WERI-Rb-1 (cell line): ENCODE measurements at regions not wholly inside any gene's neighbourhood (a gene's known extent, or its start where the extent isn't known, plus 50 kb on each side); places are given as distances from the start of the nearest gene placed in this dataset.

Experiments
- DNase-seq: peaks from one replicate; pipeline ENCODE4 v3.0.0-alpha.2; 2020
- H3K27ac ChIP-seq: fragments of 250-450 bp; sonication (Bioruptor Pico); 2 replicates; pipeline ENCODE4 v1.5.1; 2020; ENCODE audit warnings: mild to moderate bottlenecking, moderate library complexity
- H3K27me3 ChIP-seq: fragments of 250-450 bp; sonication (Bioruptor Pico); 2 replicates; pipeline ENCODE4 v1.5.1; 2021; ENCODE audit warnings: mild to moderate bottlenecking, low read depth, moderate library complexity; ENCODE audit not compliant: insufficient read depth, severe bottlenecking
- H3K36me3 ChIP-seq: fragments of 250-450 bp; sonication (Bioruptor Pico); 2 replicates; pipeline ENCODE4 v1.5.1; 2020; ENCODE audit warnings: mild to moderate bottlenecking, moderate library complexity
- H3K4me3 ChIP-seq: 2 replicates; pipeline ENCODE4 v1.5.1; 2011; ENCODE audit warnings: low read depth, mild to moderate bottlenecking, control low read depth, low read length
- H3K9me3 ChIP-seq: fragments of 250-450 bp; sonication (Bioruptor Pico); 2 replicates; pipeline ENCODE4 v1.5.1; 2021; ENCODE audit warnings: mild to moderate bottlenecking, moderate library complexity; ENCODE audit not compliant: severe bottlenecking
- CTCF ChIP-seq: IDR thresholded peaks from 2 replicates; pipeline ENCODE4 v1.5.1; 2011; ENCODE audit warnings: low read depth, mild to moderate bottlenecking, control low read depth, inconsistent platforms, low read length

GRCh38 chr6:99833034-99833433 is 161.0 kb downstream of the MCHR2 start:
- Histone ChIP-seq H3K27ac (no peak overlapping the region), H3K9me3 (no peaks in the 10 kb centered on the region), H3K4me3 (no peak overlapping the region), H3K36me3 (no peaks in the 10 kb centered on the region), H3K27me3 (no peaks in the 10 kb centered on the region)
- TF ChIP-seq CTCF, result no peak
- no peak for DNase-seq

- Histone ChIP-seq H3K9me3 (no peaks in the 10 kb centered on the region), H3K36me3 (no peaks in the 10 kb centered on the region), H3K4me3 (no peak overlapping the region), H3K27me3 (no peaks in the 10 kb centered on the region), H3K27ac (no peak overlapping the region)
- DNase-seq, result no peak
- TF ChIP-seq CTCF, result no peak
Observed at GRCh38 chr6:99836471-99836870, 157.6 kb downstream of the MCHR2 start.

GRCh38 chr6:99838607-99839006 is 155.4 kb downstream of the MCHR2 start:
- DNase-seq, result no peak
- Histone ChIP-seq H3K4me3 (no peak overlapping the region), H3K27ac (no peak overlapping the region), H3K9me3 (no peaks in the 10 kb centered on the region), H3K36me3 (no peaks in the 10 kb centered on the region), H3K27me3 (no peaks in the 10 kb centered on the region)
- no peak for TF ChIP-seq CTCF

- no peak for DNase-seq
- TF ChIP-seq CTCF, result no peak
- no peaks in the 10 kb centered on the region for H3K27me3 ChIP-seq
- H3K27ac ChIP-seq, result no peak overlapping the region
- H3K4me3 ChIP-seq, result no peak overlapping the region
- H3K9me3 ChIP-seq, result no peaks in the 10 kb centered on the region
- H3K36me3 ChIP-seq, result no peaks in the 10 kb centered on the region
Observed at GRCh38 chr6:99841297-99841696, 152.7 kb downstream of the MCHR2 start.

GRCh38 chr6:99846006-99846405 is 148.0 kb downstream of the MCHR2 start:
- Histone ChIP-seq H3K27ac (no peak overlapping the region), H3K36me3 (no peaks in the 10 kb centered on the region), H3K27me3 (no peaks in the 10 kb centered on the region), H3K9me3 (no peaks in the 10 kb centered on the region), H3K4me3 (no peak overlapping the region)
- TF ChIP-seq CTCF, result no peak
- DNase-seq, result no peak

- no peak for TF ChIP-seq CTCF
Observed at GRCh38 chr6:99850841-99851240, 143.2 kb downstream of the MCHR2 start.

More at GRCh38 chr6:99850841-99851240, 143.2 kb downstream of the MCHR2 start:
- Histone ChIP-seq H3K4me3 (no peak overlapping the region), H3K9me3 (no peaks in the 10 kb centered on the region), H3K36me3 (no peaks in the 10 kb centered on the region), H3K27ac (no peak overlapping the region), H3K27me3 (no peaks in the 10 kb centered on the region)
- DNase-seq, result no peak
